Mesendoderm (in vitro differentiated cells): ENCODE measurements at regions not wholly inside any gene's neighbourhood (a gene's known extent, or its start where the extent isn't known, plus 50 kb on each side); places are given as distances from the start of the nearest gene placed in this dataset.

Experiments
- DNase-seq: peaks from one replicate; pipeline ENCODE4 v3.0.0; 2013
- H2AK5ac ChIP-seq: 2 replicates; pipeline ENCODE4 v1.6.1; 2013; ENCODE audit warnings: low read length, inconsistent platforms
- H2BK120ac ChIP-seq: 2 replicates; pipeline ENCODE4 v1.6.1; 2013; ENCODE audit warnings: low read depth, mild to moderate bottlenecking, low read length, moderate library complexity, mixed read lengths
- H2BK15ac ChIP-seq: replicated peaks from 2 replicates; pipeline ENCODE4 v1.6.1; 2013; ENCODE audit warnings: low read depth, mild to moderate bottlenecking, moderate library complexity
- H2BK5ac ChIP-seq: 2 replicates; pipeline ENCODE4 v1.6.1; 2013; ENCODE audit warnings: low read length, inconsistent platforms
- H3K18ac ChIP-seq: 2 replicates; pipeline ENCODE4 v1.6.1; 2013; ENCODE audit warnings: mild to moderate bottlenecking, low read length, mixed read lengths
- H3K23ac ChIP-seq: one replicate; pipeline ENCODE4 v1.6.1; 2013; ENCODE audit warnings: low read length
- H3K27ac ChIP-seq: 2 replicates; pipeline ENCODE4 v1.5.1; 2013; ENCODE audit warnings: low read depth, mild to moderate bottlenecking, inconsistent platforms, low read length, moderate library complexity
- H3K27me3 ChIP-seq: 2 replicates; pipeline ENCODE4 v1.6.1; 2013; ENCODE audit warnings: low read length, control low read depth, mild to moderate bottlenecking, inconsistent platforms; ENCODE audit not compliant: insufficient read depth, poor library complexity
- H3K36me3 ChIP-seq: 2 replicates; pipeline ENCODE4 v1.6.1; 2013; ENCODE audit warnings: low read length, inconsistent platforms; ENCODE audit not compliant: control insufficient read depth, insufficient read depth
- H3K4ac ChIP-seq: one replicate; pipeline ENCODE4 v1.6.1; 2013; ENCODE audit warnings: low read depth, mild to moderate bottlenecking, low read length, moderate library complexity
- H3K4me1 ChIP-seq: 2 replicates; pipeline ENCODE4 v1.6.1; 2013; ENCODE audit warnings: low read depth, low read length, inconsistent platforms; ENCODE audit not compliant: control insufficient read depth
- H3K4me2 ChIP-seq: 2 replicates; pipeline ENCODE4 v1.6.1; 2013; ENCODE audit warnings: low read length
- H3K4me3 ChIP-seq: 2 replicates; pipeline ENCODE4 v1.5.1; 2013; ENCODE audit warnings: mild to moderate bottlenecking, low read length
- H3K56ac ChIP-seq: one replicate; pipeline ENCODE4 v1.6.1; 2013; ENCODE audit warnings: low read length
- H3K79me1 ChIP-seq: 2 replicates; pipeline ENCODE4 v1.6.1; 2013; ENCODE audit warnings: low read length, inconsistent platforms
- H3K79me2 ChIP-seq: 2 replicates; pipeline ENCODE4 v1.6.1; 2013; ENCODE audit warnings: mild to moderate bottlenecking, low read length; ENCODE audit not compliant: control insufficient read depth, insufficient read depth
- H3K9ac ChIP-seq: 2 replicates; pipeline ENCODE4 v1.6.1; 2013; ENCODE audit warnings: low read length, inconsistent platforms
- H4K5ac ChIP-seq: one replicate; pipeline ENCODE4 v1.6.1; 2013; ENCODE audit warnings: low read length
- H4K8ac ChIP-seq: one replicate; pipeline ENCODE4 v1.6.1; 2013; ENCODE audit warnings: low read depth, mild to moderate bottlenecking, control low read depth, low read length, moderate library complexity
- WGBS: extraction: QIAGEN DNeasy Blood & Tissue Kit; methylation state at CpG from one replicate; pipeline ENCODE4 v1.1.7; 2013; ENCODE audit warnings: low lambda C conversion rate, missing lambda C conversion rate; ENCODE audit not compliant: insufficient coverage; ENCODE audit errors: extremely low coverage; 5-methylcytosine and 5-hydroxymethylcytosine counted together

GRCh38 chr21:14875704-14876523 lies 188.9 kb downstream of the NRIP1 start:
- Histone ChIP-seq H2BK15ac (no peak overlapping the region), H3K27me3 (no peaks in the 10 kb centered on the region), H3K27ac (no peak overlapping the region), H3K4ac (no peak overlapping the region), H3K79me1 (no peaks in the 10 kb centered on the region), H3K79me2 (no peaks in the 10 kb centered on the region), H3K18ac (no peak overlapping the region), H3K4me2 (no peak overlapping the region), H3K9ac (no peak overlapping the region), H3K56ac (no peak overlapping the region), H3K36me3 (no peaks in the 10 kb centered on the region), H2AK5ac (no peak overlapping the region), H4K5ac (no peak overlapping the region), H2BK5ac (no peak overlapping the region), H2BK120ac (no peak overlapping the region), H3K4me3 (no peak overlapping the region), H3K23ac (no peak overlapping the region), H3K4me1 (no peaks in the 10 kb centered on the region), H4K8ac (no peak overlapping the region)
- no peak for DNase-seq
- WGBS, result no CpG with 5 or more reads among the region's 8 CpGs

- H3K27ac ChIP-seq, result no peak overlapping the region
- no peak overlapping the region for H3K23ac ChIP-seq
- no peak overlapping the region for H3K4me2 ChIP-seq
- H3K27me3 ChIP-seq, result no peaks in the 10 kb centered on the region
- H2AK5ac ChIP-seq, result no peak overlapping the region
- H3K4me1 ChIP-seq, result no peaks in the 10 kb centered on the region
- no peak overlapping the region for H3K4ac ChIP-seq
- H3K9ac ChIP-seq, result no peak overlapping the region
- no peaks in the 10 kb centered on the region for H3K79me1 ChIP-seq
- H3K18ac ChIP-seq, result no peak overlapping the region
- no peaks in the 10 kb centered on the region for H3K36me3 ChIP-seq
- H2BK120ac ChIP-seq, result no peak overlapping the region
- H4K8ac ChIP-seq, result no peak overlapping the region
- no peak overlapping the region for H3K56ac ChIP-seq
- no CpG with 5 or more reads among the region's 1 CpG for WGBS
- H2BK5ac ChIP-seq, result no peak overlapping the region
- no peak overlapping the region for H4K5ac ChIP-seq
- DNase-seq, result no peak
- no peak overlapping the region for H2BK15ac ChIP-seq
- H3K4me3 ChIP-seq, result no peak overlapping the region
- no peaks in the 10 kb centered on the region for H3K79me2 ChIP-seq
Observed at GRCh38 chr21:14875186-14875585, 189.6 kb downstream of the NRIP1 start.

GRCh38 chr21:14874379-14874778 lies 190.4 kb downstream of the NRIP1 start:
- Histone ChIP-seq H3K36me3 (no peaks in the 10 kb centered on the region), H3K4me1 (no peaks in the 10 kb centered on the region), H3K4ac (no peak overlapping the region), H4K8ac (no peak overlapping the region), H3K79me1 (no peaks in the 10 kb centered on the region), H4K5ac (no peak overlapping the region), H2BK120ac (no peak overlapping the region), H3K18ac (no peak overlapping the region), H2BK15ac (no peak overlapping the region), H2BK5ac (no peak overlapping the region), H3K56ac (no peak overlapping the region), H3K79me2 (no peaks in the 10 kb centered on the region), H3K27ac (no peak overlapping the region), H3K4me3 (no peak overlapping the region), H3K9ac (no peak overlapping the region), H3K4me2 (no peak overlapping the region), H3K23ac (no peak overlapping the region), H3K27me3 (no peaks in the 10 kb centered on the region), H2AK5ac (no peak overlapping the region)
- no peak for DNase-seq

GRCh38 chr21:14871861-14872260 lies 192.9 kb downstream of the NRIP1 start:
- DNase-seq, result no peak
- H3K27ac ChIP-seq, result no peak overlapping the region

GRCh38 chr21:14870853-14871149 lies 194.0 kb downstream of the NRIP1 start:
- H3K79me2 ChIP-seq, result no peaks in the 10 kb centered on the region
- H3K4me3 ChIP-seq, result no peak overlapping the region
- H3K27ac ChIP-seq, result no peak overlapping the region
- H3K27me3 ChIP-seq, result no peaks in the 10 kb centered on the region
- H2BK15ac ChIP-seq, result no peak overlapping the region
- H3K36me3 ChIP-seq, result no peaks in the 10 kb centered on the region
- H3K18ac ChIP-seq, result no peak overlapping the region
- no peak for DNase-seq
- no peak overlapping the region for H4K5ac ChIP-seq
- H3K79me1 ChIP-seq, result no peaks in the 10 kb centered on the region
- H2BK5ac ChIP-seq, result no peak overlapping the region
- H3K4me1 ChIP-seq, result no peaks in the 10 kb centered on the region
- WGBS, result no CpG with 5 or more reads among the region's 2 CpGs
- H3K23ac ChIP-seq, result no peak overlapping the region
- no peak overlapping the region for H3K56ac ChIP-seq
- H3K9ac ChIP-seq, result no peak overlapping the region
- H3K4ac ChIP-seq, result no peak overlapping the region
- H2AK5ac ChIP-seq, result no peak overlapping the region
- no peak overlapping the region for H3K4me2 ChIP-seq
- no peak overlapping the region for H2BK120ac ChIP-seq
- no peak overlapping the region for H4K8ac ChIP-seq

More at GRCh38 chr21:14871861-14872260, 192.9 kb downstream of the NRIP1 start:
- Histone ChIP-seq H2BK15ac (no peak overlapping the region), H3K4me2 (no peak overlapping the region), H3K4ac (no peak overlapping the region), H3K9ac (no peak overlapping the region), H3K4me3 (no peak overlapping the region), H2AK5ac (no peak overlapping the region), H4K8ac (no peak overlapping the region), H3K18ac (no peak overlapping the region), H3K27me3 (no peaks in the 10 kb centered on the region), H3K79me2 (no peaks in the 10 kb centered on the region), H3K56ac (no peak overlapping the region), H3K4me1 (no peaks in the 10 kb centered on the region), H3K36me3 (no peaks in the 10 kb centered on the region), H2BK5ac (no peak overlapping the region), H4K5ac (no peak overlapping the region), H2BK120ac (no peak overlapping the region), H3K23ac (no peak overlapping the region), H3K79me1 (no peaks in the 10 kb centered on the region)
- no CpG with 5 or more reads among the region's 4 CpGs for WGBS
